GM18502 (cell line): ENCODE measurements at regions not wholly inside any gene's neighbourhood (a gene's known extent, or its start where the extent isn't known, plus 50 kb on each side); places are given as distances from the start of the nearest gene placed in this dataset.

Source experiments
- ATAC-seq: cut with Tn5 transposase; IDR thresholded peaks from one replicate; pipeline ENCODE4 v1.9.1; 2021; ENCODE audit warnings: mild to moderate bottlenecking; ENCODE audit not compliant: unreplicated experiment, poor library complexity

- no peak for ATAC-seq
Measured at GRCh38 chr7:93016681-93017381, 100.9 kb downstream of the SAMD9 start.

GRCh38 chr7:93015779-93016481 is 101.8 kb downstream of the SAMD9 start:
- ATAC-seq: no peak

GRCh38 chr7:93015101-93015778 is 102.5 kb downstream of the SAMD9 start:
- no peak for ATAC-seq

- no peak for ATAC-seq
Measured at GRCh38 chr7:93014410-93014809, 103.4 kb downstream of the SAMD9 start.

GRCh38 chr7:93013446-93014061 is 104.2 kb downstream of the SAMD9 start:
- ATAC-seq: no peak

- ATAC-seq: no peak
Measured at GRCh38 chr7:93011351-93012294, 106.2 kb downstream of the SAMD9 start.

- ATAC-seq: no peak
Measured at GRCh38 chr7:93008833-93009232, 108.9 kb downstream of the SAMD9 start.

GRCh38 chr7:93006480-93007095 is 111.2 kb downstream of the SAMD9 start:
- no peak for ATAC-seq

GRCh38 chr7:93004906-93005305 is 112.9 kb downstream of the SAMD9 start:
- no peak for ATAC-seq

GRCh38 chr7:92997719-92998118 is 120.1 kb downstream of the SAMD9 start:
- no peak for ATAC-seq

- ATAC-seq: no peak
Measured at GRCh38 chr7:92997152-92997551, 120.6 kb downstream of the SAMD9 start.

GRCh38 chr7:92994901-92995300 is 122.9 kb downstream of the SAMD9 start:
- no peak for ATAC-seq

- ATAC-seq: no peak
Measured at GRCh38 chr7:92992932-92993331, 124.8 kb downstream of the SAMD9 start.

GRCh38 chr7:92992483-92992882 is 125.3 kb downstream of the SAMD9 start:
- ATAC-seq: no peak

GRCh38 chr7:92991190-92991589 is 126.6 kb downstream of the SAMD9 start:
- no peak for ATAC-seq

GRCh38 chr7:92988941-92989545 is 128.7 kb downstream of the SAMD9 start:
- ATAC-seq: no peak

- no peak for ATAC-seq
Measured at GRCh38 chr7:92988051-92988450, 129.7 kb downstream of the SAMD9 start.

GRCh38 chr7:92987538-92987937 is 130.2 kb downstream of the SAMD9 start:
- ATAC-seq: no peak

GRCh38 chr7:92987095-92987494 is 130.7 kb downstream of the SAMD9 start:
- no peak for ATAC-seq
